OCI-LY7 (cell line): ENCODE measurements at regions not wholly inside any gene's neighbourhood (a gene's known extent, or its start where the extent isn't known, plus 50 kb on each side); places are given as distances from the start of the nearest gene placed in this dataset.
"Not testable (repeated sequence)": the region's sequence is repeated elsewhere in the genome, so short reads cannot be mapped to it uniquely, and the experiment has no call there.

Experiments used
- BruUV-seq: library from RNA; stranded (reverse); fragments of 400-500 nt; replicated peaks from 2 replicates; lab custom pipeline; 2021; lab: Mats Ljungman, UMichigan
- CTCF ChIA-PET: fragments of 300-600 bp; sonication (Branson Sonifier 250); formaldehyde crosslinking; loops from one replicate; lab custom pipeline; 2022; ENCODE audit warnings: antibody characterized with exemption; ENCODE audit not compliant: unreplicated experiment; lab: Charles Lee
- POLR2A ChIA-PET: fragments of 300-600 bp; sonication (Branson Sonifier 250); formaldehyde crosslinking; loops from one replicate; lab custom pipeline; 2022; ENCODE audit warnings: antibody characterized with exemption; lab: Charles Lee
- DNase-seq: peaks from one replicate; pipeline ENCODE4 v3.0.0-alpha.2; 2015; ENCODE audit warnings: low spot score
- H2AFZ ChIP-seq: fragments of 200-600 bp; sonication (generic), shearing (Covaris generic); 2 replicates; pipeline ENCODE4 v1.6.1; 2014; ENCODE audit warnings: mild to moderate bottlenecking, antibody characterized with exemption, low read length, moderate library complexity
- H3K27ac ChIP-seq: fragments of 200-600 bp; sonication (generic); 2 replicates; pipeline ENCODE4 v1.5.1; 2014; ENCODE audit warnings: mixed run types, low read depth, mild to moderate bottlenecking, moderate library complexity, low read length, inconsistent platforms; ENCODE audit not compliant: poor library complexity, severe bottlenecking
- H3K36me3 ChIP-seq: fragments of 200-600 bp; sonication (generic); 2 replicates; pipeline ENCODE4 v1.6.1; 2014; ENCODE audit warnings: mild to moderate bottlenecking, antibody characterized with exemption, low read length, moderate library complexity, mixed read lengths; ENCODE audit not compliant: insufficient read depth
- H3K4me1 ChIP-seq: fragments of 200-600 bp; sonication (generic); 2 replicates; pipeline ENCODE4 v1.5.1; 2014; ENCODE audit warnings: mild to moderate bottlenecking, low read length; ENCODE audit not compliant: insufficient read depth, poor library complexity, severe bottlenecking
- H3K4me2 ChIP-seq: fragments of 200-600 bp; sonication (generic); 2 replicates; pipeline ENCODE4 v1.6.1; 2014; ENCODE audit warnings: mild to moderate bottlenecking, low read length
- H3K4me3 ChIP-seq: fragments of 200-600 bp; sonication (generic); 2 replicates; pipeline ENCODE4 v1.5.1; 2014; ENCODE audit warnings: mild to moderate bottlenecking, low read depth, low read length; ENCODE audit not compliant: poor library complexity, severe bottlenecking
- H3K79me2 ChIP-seq: fragments of 200-600 bp; sonication (generic); 2 replicates; pipeline ENCODE4 v1.6.1; 2016; ENCODE audit warnings: low read depth, mild to moderate bottlenecking, low read length, moderate library complexity, mixed read lengths; ENCODE audit not compliant: insufficient read depth
- H3K9me2 ChIP-seq: fragments of 200-600 bp; sonication (generic); 2 replicates; pipeline ENCODE4 v1.6.1; 2016; ENCODE audit warnings: mild to moderate bottlenecking, low read length, mixed read lengths; ENCODE audit not compliant: insufficient read depth
- H3K9me3 ChIP-seq: fragments of 200-600 bp; sonication (generic); 2 replicates; pipeline ENCODE4 v1.6.1; 2014; ENCODE audit warnings: mild to moderate bottlenecking, mixed run types, low read length, mixed read lengths
- H4K20me1 ChIP-seq: fragments of 200-600 bp; sonication (generic); 2 replicates; pipeline ENCODE4 v1.6.1; 2014; ENCODE audit warnings: mild to moderate bottlenecking, antibody characterized with exemption, low read length, moderate library complexity, mixed read lengths; ENCODE audit not compliant: insufficient read depth
- EZH2phosphoT487 ChIP-seq: fragments of 200-600 bp; sonication (generic); IDR thresholded peaks from 2 replicates; pipeline ENCODE4 v1.6.1; 2018; ENCODE audit warnings: low read depth, borderline replicate concordance, mild to moderate bottlenecking, mixed run types, antibody characterized with exemption, low read length, moderate library complexity, mixed read lengths
- intact Hi-C: fragments of 100-400 bp; cut with micrococcal nuclease; formaldehyde crosslinking; loops from one replicate; pipeline ENCODE4 v1.10.0; 2022; ENCODE audit not compliant: unreplicated experiment
- TF ChIP-seq, protein P1 (sequence below): fragments of 200-600 bp; sonication (generic); conservative IDR thresholded peaks from 2 replicates; pipeline ENCODE4 v1.5.1; 2014; ENCODE audit warnings: mild to moderate bottlenecking, antibody characterized with exemption, low read length, moderate library complexity, mixed read lengths

DNA sequence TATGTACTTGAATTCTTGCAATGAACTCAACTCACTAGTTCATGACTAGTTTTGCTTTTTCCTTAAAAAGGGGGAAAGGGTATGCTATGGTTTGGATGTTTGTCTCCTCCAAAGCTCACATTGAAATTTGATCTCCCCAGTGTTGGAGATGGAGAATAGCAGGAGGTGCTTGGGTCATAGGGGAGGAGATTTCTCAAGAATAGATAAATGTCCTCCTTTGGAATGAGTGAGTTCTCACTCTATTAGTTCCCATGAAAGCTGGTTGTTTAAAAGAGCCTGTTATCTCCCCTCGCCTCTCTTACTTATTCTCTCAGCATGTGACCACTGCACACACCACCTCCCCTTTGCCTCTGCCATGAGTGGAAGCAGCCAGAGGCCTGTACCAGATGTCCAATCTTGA is 109.4 kb upstream of the INTU start:
- no peaks in the 10 kb centered on the region for H3K9me2 ChIP-seq
- no peaks in the 10 kb centered on the region for H4K20me1 ChIP-seq
- H3K36me3 ChIP-seq = no peaks in the 10 kb centered on the region
- H2AFZ ChIP-seq = no peak overlapping the region
- no peak overlapping the region for H3K4me2 ChIP-seq
- H3K4me1 ChIP-seq = no peaks in the 10 kb centered on the region
- POLR2A ChIA-PET = no interaction called here
- H3K27ac ChIP-seq = no peak overlapping the region
- DNase-seq = no peak
- CTCF ChIA-PET = no interaction called here
- BruUV-seq = no TSS peak
- intact Hi-C loops = no loop called here
- no peaks in the 10 kb centered on the region for H3K79me2 ChIP-seq
- TF ChIP-seq, protein P1, sequence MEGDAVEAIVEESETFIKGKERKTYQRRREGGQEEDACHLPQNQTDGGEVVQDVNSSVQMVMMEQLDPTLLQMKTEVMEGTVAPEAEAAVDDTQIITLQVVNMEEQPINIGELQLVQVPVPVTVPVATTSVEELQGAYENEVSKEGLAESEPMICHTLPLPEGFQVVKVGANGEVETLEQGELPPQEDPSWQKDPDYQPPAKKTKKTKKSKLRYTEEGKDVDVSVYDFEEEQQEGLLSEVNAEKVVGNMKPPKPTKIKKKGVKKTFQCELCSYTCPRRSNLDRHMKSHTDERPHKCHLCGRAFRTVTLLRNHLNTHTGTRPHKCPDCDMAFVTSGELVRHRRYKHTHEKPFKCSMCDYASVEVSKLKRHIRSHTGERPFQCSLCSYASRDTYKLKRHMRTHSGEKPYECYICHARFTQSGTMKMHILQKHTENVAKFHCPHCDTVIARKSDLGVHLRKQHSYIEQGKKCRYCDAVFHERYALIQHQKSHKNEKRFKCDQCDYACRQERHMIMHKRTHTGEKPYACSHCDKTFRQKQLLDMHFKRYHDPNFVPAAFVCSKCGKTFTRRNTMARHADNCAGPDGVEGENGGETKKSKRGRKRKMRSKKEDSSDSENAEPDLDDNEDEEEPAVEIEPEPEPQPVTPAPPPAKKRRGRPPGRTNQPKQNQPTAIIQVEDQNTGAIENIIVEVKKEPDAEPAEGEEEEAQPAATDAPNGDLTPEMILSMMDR = no peak
- TF ChIP-seq EZH2phosphoT487 = no peak
- no peaks in the 10 kb centered on the region for H3K9me3 ChIP-seq
- no peak overlapping the region for H3K4me3 ChIP-seq

DNA sequence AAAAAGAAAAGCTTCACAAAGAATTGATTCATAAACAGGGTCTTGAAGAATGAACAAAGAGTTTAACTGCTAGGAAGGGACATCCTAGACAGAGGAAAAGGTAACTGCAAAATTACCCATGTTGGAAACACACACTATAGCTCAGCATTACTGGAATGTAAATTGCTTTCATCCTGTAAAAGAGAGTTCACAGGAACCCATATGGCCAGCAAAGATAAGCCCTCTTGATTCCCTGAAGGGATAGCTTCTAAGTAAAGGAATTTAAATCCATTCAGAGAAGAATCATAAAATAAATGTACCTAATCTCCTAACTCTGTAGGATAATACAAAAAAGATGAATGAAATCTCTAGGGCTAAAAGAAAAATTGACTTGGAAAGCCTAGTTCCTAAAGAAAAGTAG is 107.1 kb upstream of the INTU start:
- Histone ChIP-seq H4K20me1 (no peaks in the 10 kb centered on the region), H3K4me1 (no peaks in the 10 kb centered on the region), H3K9me2 (no peaks in the 10 kb centered on the region), H2AFZ (no peak overlapping the region), H3K27ac (no peak overlapping the region), H3K4me2 (no peak overlapping the region), H3K9me3 (no peaks in the 10 kb centered on the region), H3K4me3 (no peak overlapping the region), H3K79me2 (no peaks in the 10 kb centered on the region), H3K36me3 (no peaks in the 10 kb centered on the region)
- ChIA-PET CTCF (no interaction called here), POLR2A (interaction anchor here (0.6 kb wide), 2 partner anchors 15 to 818 kb away, joined by 3 to 4 read pairs; no protein-coding TSS in a partner anchor)
- intact Hi-C loops = no loop called here
- DNase-seq = no peak
- TF ChIP-seq EZH2phosphoT487 = no peak
- TF ChIP-seq, protein P1 = no peak
- no TSS peak for BruUV-seq

DNA sequence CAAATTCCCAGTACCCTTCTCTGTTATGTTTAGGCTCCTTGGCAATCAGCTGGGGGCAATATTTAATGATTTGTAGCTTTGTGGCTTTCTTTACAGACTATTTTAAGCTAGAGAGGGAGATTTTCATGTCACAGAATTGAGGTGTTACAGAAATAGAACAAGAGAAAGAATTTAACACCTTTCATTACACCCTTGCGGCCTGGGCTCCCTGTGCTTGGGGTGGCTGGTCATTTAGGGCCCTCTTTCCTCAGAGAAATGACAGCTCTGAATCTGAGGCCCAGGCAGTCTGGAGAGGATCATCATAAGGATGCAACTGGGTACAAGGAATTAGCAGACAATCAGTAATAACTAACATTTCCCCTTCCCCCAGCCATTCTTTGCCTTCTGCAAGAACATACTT is 104.5 kb upstream of the INTU start:
- H3K4me1 ChIP-seq = no peaks in the 10 kb centered on the region
- no peaks in the 10 kb centered on the region for H3K36me3 ChIP-seq
- DNase-seq = no peak
- no peaks in the 10 kb centered on the region for H3K9me2 ChIP-seq
- no peak overlapping the region for H3K27ac ChIP-seq
- CTCF ChIA-PET = no interaction called here
- no peak overlapping the region for H2AFZ ChIP-seq
- H3K4me3 ChIP-seq = no peak overlapping the region
- H3K4me2 ChIP-seq = no peak overlapping the region
- POLR2A ChIA-PET = no interaction called here
- TF ChIP-seq, protein P1 = no peak
- no peak for TF ChIP-seq EZH2phosphoT487
- BruUV-seq = no TSS peak
- no peaks in the 10 kb centered on the region for H3K9me3 ChIP-seq
- intact Hi-C loops = no loop called here
- no peaks in the 10 kb centered on the region for H3K79me2 ChIP-seq
- H4K20me1 ChIP-seq = no peaks in the 10 kb centered on the region

- BruUV-seq, H3K4me3 ChIP-seq, H3K9me3 ChIP-seq, CTCF ChIA-PET, H3K4me2 ChIP-seq, H3K4me1 ChIP-seq, intact Hi-C loops, H3K36me3 ChIP-seq, H3K27ac ChIP-seq, H3K9me2 ChIP-seq, POLR2A ChIA-PET, DNase-seq, H4K20me1 ChIP-seq, H3K79me2 ChIP-seq, H2AFZ ChIP-seq: not testable (repeated sequence)
Measured at GRCh38 chr4:127529879-127530278, 102.9 kb upstream of the INTU start.
